Memory B cell (primary cell): ENCODE measurements at regions not wholly inside any gene's neighbourhood (a gene's known extent, or its start where the extent isn't known, plus 50 kb on each side); places are given as distances from the start of the nearest gene placed in this dataset.

Experiments used
- ATAC-seq: fragments of 150-1000 bp; cut with Tn5 transposase; 2 replicates; pipeline ENCODE4 v1.10.0; 2021; ENCODE audit warnings: low read depth, mild to moderate bottlenecking, moderate library complexity
- DNase-seq, 2 donors: peaks; one replicate each; pipeline ENCODE4 v3.0.0; 2022; ENCODE audit warnings: low spot score in 2 of 2
- H3K27ac Mint-ChIP-seq: one replicate; pipeline ENCODE4 v1.8.0; 2022; ENCODE audit warnings: mild to moderate bottlenecking, moderate library complexity, mixed read lengths
- H3K27me3 Mint-ChIP-seq: one replicate; pipeline ENCODE4 v1.8.0; 2022; ENCODE audit warnings: mixed read lengths
- H3K36me3 Mint-ChIP-seq: one replicate; pipeline ENCODE4 v1.8.0; 2022; ENCODE audit warnings: mild to moderate bottlenecking, mixed read lengths
- H3K4me1 Mint-ChIP-seq: one replicate; pipeline ENCODE4 v1.8.0; 2022; ENCODE audit warnings: mixed read lengths
- H3K4me3 Mint-ChIP-seq: one replicate; pipeline ENCODE4 v1.8.0; 2022; ENCODE audit warnings: mild to moderate bottlenecking, moderate library complexity, mixed read lengths
- H3K9me3 Mint-ChIP-seq: one replicate; pipeline ENCODE4 v1.8.0; 2022; ENCODE audit warnings: mixed read lengths

- Mint-ChIP-seq H3K4me3 (no peak overlapping the region), H3K36me3 (no peaks in the 10 kb centered on the region), H3K27ac (no peak overlapping the region), H3K4me1 (no peaks in the 10 kb centered on the region), H3K9me3 (peaks cover 7% of the 10 kb centered on the region), H3K27me3 (no peaks in the 10 kb centered on the region)
- DNase-seq (no peak), ATAC-seq (no peak)
These were observed 309.9 kb downstream of the CHRM3 start for GRCh38 chr1:239696317-239696716.

- Mint-ChIP-seq H3K27ac (no peak overlapping the region), H3K4me3 (no peak overlapping the region), H3K4me1 (no peaks in the 10 kb centered on the region), H3K36me3 (no peaks in the 10 kb centered on the region), H3K27me3 (no peaks in the 10 kb centered on the region), H3K9me3 (peaks cover 9% of the 10 kb centered on the region)
- no peak for ATAC-seq
- DNase-seq: no peak
These were observed 314.3 kb downstream of the CHRM3 start for GRCh38 chr1:239700667-239701066.

GRCh38 chr1:239703075-239703474 lies 316.7 kb downstream of the CHRM3 start:
- no peaks in the 10 kb centered on the region for H3K4me1 Mint-ChIP-seq
- DNase-seq (no peak), ATAC-seq (no peak)
- no peaks in the 10 kb centered on the region for H3K27me3 Mint-ChIP-seq
- no peaks in the 10 kb centered on the region for H3K36me3 Mint-ChIP-seq
- no peak overlapping the region for H3K27ac Mint-ChIP-seq
- no peak overlapping the region for H3K4me3 Mint-ChIP-seq
- peaks cover 6% of the 10 kb centered on the region for H3K9me3 Mint-ChIP-seq

- DNase-seq (no peak), ATAC-seq (no peak)
- Mint-ChIP-seq H3K9me3 (peaks cover 7% of the 10 kb centered on the region), H3K27ac (no peak overlapping the region), H3K36me3 (no peaks in the 10 kb centered on the region), H3K27me3 (no peaks in the 10 kb centered on the region), H3K4me1 (no peaks in the 10 kb centered on the region), H3K4me3 (no peak overlapping the region)
These were observed 320.0 kb downstream of the CHRM3 start for GRCh38 chr1:239706245-239706892.

- Mint-ChIP-seq H3K4me3 (no peak overlapping the region), H3K27ac (no peak overlapping the region), H3K9me3 (peaks cover 4% of the 10 kb centered on the region), H3K27me3 (no peaks in the 10 kb centered on the region), H3K36me3 (no peaks in the 10 kb centered on the region), H3K4me1 (no peaks in the 10 kb centered on the region)
- ATAC-seq (no peak), DNase-seq (no peak)
These were observed 321.2 kb downstream of the CHRM3 start for GRCh38 chr1:239707615-239708014.

GRCh38 chr1:239708622-239709021 lies 322.3 kb downstream of the CHRM3 start:
- ATAC-seq (no peak), DNase-seq (no peak)
- Mint-ChIP-seq H3K36me3 (no peaks in the 10 kb centered on the region), H3K9me3 (peaks cover 4% of the 10 kb centered on the region), H3K27me3 (no peaks in the 10 kb centered on the region), H3K27ac (no peak overlapping the region), H3K4me1 (no peaks in the 10 kb centered on the region), H3K4me3 (no peak overlapping the region)

- Mint-ChIP-seq H3K9me3 (peaks cover 3% of the 10 kb centered on the region), H3K4me3 (no peak overlapping the region), H3K36me3 (no peaks in the 10 kb centered on the region), H3K27me3 (no peaks in the 10 kb centered on the region), H3K27ac (no peak overlapping the region), H3K4me1 (no peaks in the 10 kb centered on the region)
- DNase-seq (no peak), ATAC-seq (no peak)
These were observed 325.4 kb downstream of the CHRM3 start for GRCh38 chr1:239711768-239712167.

- Mint-ChIP-seq H3K4me3 (no peak overlapping the region), H3K9me3 (peaks cover 2% of the 10 kb centered on the region), H3K27ac (no peak overlapping the region), H3K27me3 (no peaks in the 10 kb centered on the region), H3K4me1 (no peaks in the 10 kb centered on the region), H3K36me3 (no peaks in the 10 kb centered on the region)
- no peak for DNase-seq
- no peak for ATAC-seq
These were observed 330.9 kb downstream of the CHRM3 start for GRCh38 chr1:239717097-239717917.

- H3K9me3 Mint-ChIP-seq: peaks cover 2% of the 10 kb centered on the region
- DNase-seq (no peak), ATAC-seq (no peak)
- H3K36me3 Mint-ChIP-seq: no peaks in the 10 kb centered on the region
- H3K27me3 Mint-ChIP-seq: no peaks in the 10 kb centered on the region
- no peaks in the 10 kb centered on the region for H3K4me1 Mint-ChIP-seq
- H3K4me3 Mint-ChIP-seq: no peak overlapping the region
- H3K27ac Mint-ChIP-seq: no peak overlapping the region
These were observed 331.5 kb downstream of the CHRM3 start for GRCh38 chr1:239717918-239718184.

GRCh38 chr1:239718571-239718970 lies 332.2 kb downstream of the CHRM3 start:
- no peak overlapping the region for H3K4me3 Mint-ChIP-seq
- no peak overlapping the region for H3K27ac Mint-ChIP-seq
- ATAC-seq (no peak), DNase-seq (no peak)
- H3K4me1 Mint-ChIP-seq: no peaks in the 10 kb centered on the region
- peaks cover 2% of the 10 kb centered on the region for H3K9me3 Mint-ChIP-seq
- H3K36me3 Mint-ChIP-seq: no peaks in the 10 kb centered on the region
- no peaks in the 10 kb centered on the region for H3K27me3 Mint-ChIP-seq

GRCh38 chr1:239718997-239719628 lies 332.7 kb downstream of the CHRM3 start:
- Mint-ChIP-seq H3K27ac (no peak overlapping the region), H3K36me3 (no peaks in the 10 kb centered on the region), H3K9me3 (peaks cover 2% of the 10 kb centered on the region), H3K4me1 (no peaks in the 10 kb centered on the region), H3K27me3 (no peaks in the 10 kb centered on the region), H3K4me3 (no peak overlapping the region)
- DNase-seq (no peak), ATAC-seq (no peak)

GRCh38 chr1:239719642-239720258 lies 333.4 kb downstream of the CHRM3 start:
- Mint-ChIP-seq H3K9me3 (peaks cover 2% of the 10 kb centered on the region), H3K27me3 (no peaks in the 10 kb centered on the region), H3K36me3 (no peaks in the 10 kb centered on the region), H3K4me3 (peak overlapping the region; percentile 28), H3K27ac (no peak overlapping the region), H3K4me1 (no peaks in the 10 kb centered on the region)
- ATAC-seq (no peak), DNase-seq (no peak)

- Mint-ChIP-seq H3K27me3 (no peaks in the 10 kb centered on the region), H3K36me3 (no peaks in the 10 kb centered on the region), H3K4me1 (no peaks in the 10 kb centered on the region), H3K27ac (no peak overlapping the region), H3K4me3 (no peak overlapping the region), H3K9me3 (peaks cover 2% of the 10 kb centered on the region)
- ATAC-seq (no peak), DNase-seq (no peak)
These were observed 335.7 kb downstream of the CHRM3 start for GRCh38 chr1:239722035-239722434.

GRCh38 chr1:239723776-239724367 lies 337.5 kb downstream of the CHRM3 start:
- H3K4me3 Mint-ChIP-seq: no peak overlapping the region
- no peak for ATAC-seq

More at GRCh38 chr1:239723776-239724367, 337.5 kb downstream of the CHRM3 start:
- DNase-seq: no peak
- Mint-ChIP-seq H3K36me3 (no peaks in the 10 kb centered on the region), H3K9me3 (peaks cover 2% of the 10 kb centered on the region), H3K27ac (no peak overlapping the region), H3K27me3 (no peaks in the 10 kb centered on the region), H3K4me1 (no peaks in the 10 kb centered on the region)
